ENCODE measurements at regions not wholly inside any gene's neighbourhood (a gene's known extent, or its start where the extent isn't known, plus 50 kb on each side); places are given as distances from the start of the nearest gene placed in this dataset.

DNA sequence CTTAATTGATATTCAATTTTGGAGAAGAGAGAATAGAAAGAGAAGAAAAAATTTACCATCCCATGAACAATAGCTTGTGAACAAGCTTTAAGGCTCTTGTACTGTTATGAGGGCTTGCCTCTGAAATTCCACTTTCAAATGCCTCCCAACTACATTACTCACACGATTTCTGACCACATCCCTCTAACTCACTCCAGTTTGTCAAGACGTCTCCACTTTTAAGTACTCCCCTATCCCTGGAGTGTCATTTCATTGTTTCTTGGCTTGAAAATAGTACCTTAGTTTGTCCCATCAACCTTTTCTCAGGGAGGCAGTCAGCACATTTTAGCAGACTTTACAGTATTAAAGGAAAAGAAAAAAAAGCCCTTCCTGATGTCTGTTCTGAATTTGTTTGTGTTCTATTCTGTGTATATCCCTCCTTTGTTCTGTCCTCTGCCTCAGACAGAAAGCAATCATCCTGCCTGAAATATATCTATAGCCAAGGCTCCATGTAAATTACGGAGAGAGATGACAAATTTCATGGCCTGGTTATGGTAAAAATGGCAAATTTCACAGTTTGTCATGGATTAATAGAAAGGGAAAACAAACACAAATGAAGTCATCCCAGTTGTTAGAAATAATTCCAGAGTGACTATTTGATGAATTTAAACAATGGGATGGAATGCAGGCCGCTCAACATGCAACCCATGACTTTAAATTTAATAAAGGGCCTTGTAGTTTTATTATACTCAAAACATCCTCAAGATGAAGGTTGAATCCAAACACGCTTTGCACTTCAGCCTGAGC is 228.8 kb downstream of the ETAA1 start:
- FAIRE-seq = no peak

DNA sequence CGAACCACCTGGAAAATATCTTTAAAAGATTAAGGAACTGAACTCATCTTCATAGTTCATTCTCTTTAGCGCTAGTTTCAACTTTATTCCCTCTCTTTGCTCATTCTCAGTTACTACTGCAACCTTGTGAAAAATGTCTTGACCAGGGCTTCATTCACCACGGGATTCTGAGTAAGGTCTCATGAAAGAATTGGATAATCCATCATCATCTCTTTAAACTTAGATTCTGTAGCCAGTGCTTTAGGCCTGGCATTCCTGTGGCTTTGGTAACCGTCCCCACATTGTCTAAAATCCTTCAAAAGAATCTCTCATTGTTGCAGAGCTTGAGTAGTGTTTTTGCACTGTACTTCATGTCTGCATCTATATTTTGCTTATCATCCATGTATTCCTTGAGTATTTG is 229.5 kb downstream of the ETAA1 start:
- FAIRE-seq = no peak

DNA sequence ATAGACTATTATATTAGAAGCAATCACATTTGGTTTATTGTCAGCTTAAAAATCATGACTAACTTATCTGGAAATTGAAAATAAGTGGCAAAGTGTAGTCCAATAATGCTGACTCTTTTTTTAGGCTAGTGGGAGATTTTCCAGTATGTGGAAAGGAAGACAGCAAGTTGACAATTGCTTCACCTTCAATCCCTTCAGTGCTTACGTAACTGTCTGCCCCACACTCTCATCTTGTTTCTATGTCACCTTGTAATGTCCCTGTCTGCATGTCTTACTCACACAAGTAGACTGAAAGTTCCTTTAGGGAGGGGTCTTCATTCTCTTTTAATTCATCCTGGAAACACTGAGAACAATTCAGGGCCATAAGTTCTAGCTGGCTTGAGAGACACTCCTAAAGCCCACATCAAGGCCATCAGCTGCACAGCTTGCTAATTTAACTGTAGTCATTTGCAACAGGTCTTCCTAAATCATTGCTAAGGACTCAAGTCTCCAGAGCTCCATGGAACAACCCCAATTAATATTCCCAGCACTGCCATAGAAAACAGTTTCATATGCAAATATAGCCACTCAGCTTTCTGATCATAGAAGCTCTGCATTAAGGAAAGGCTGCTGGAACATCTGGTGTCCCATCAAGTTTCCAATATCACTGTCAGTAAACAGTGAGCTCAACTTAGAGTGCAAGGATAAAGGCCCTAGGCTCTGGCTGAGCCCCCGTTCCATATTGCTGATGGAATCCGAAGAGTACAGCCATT is 230.5 kb downstream of the ETAA1 start:
- no peak for FAIRE-seq

DNA sequence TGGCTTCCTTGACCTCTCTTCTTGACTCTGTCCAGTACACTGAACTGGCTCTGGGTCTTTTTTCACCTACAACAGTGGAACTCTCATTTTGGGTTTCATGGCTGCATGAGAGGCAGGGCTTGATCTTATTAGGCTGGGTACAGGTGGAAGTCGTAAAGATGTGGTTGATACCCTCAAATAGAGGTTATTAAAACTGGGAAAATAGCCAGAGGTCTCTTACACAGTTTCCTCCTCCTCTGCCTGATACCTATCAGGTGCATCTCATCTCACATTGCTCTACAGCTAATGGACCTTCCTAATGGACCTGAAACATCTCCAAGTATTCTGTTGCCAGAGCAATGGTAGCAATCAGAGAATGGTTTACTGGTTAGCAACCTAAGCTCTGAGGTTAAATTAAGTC is 231.8 kb downstream of the ETAA1 start:
- FAIRE-seq = no peak

DNA sequence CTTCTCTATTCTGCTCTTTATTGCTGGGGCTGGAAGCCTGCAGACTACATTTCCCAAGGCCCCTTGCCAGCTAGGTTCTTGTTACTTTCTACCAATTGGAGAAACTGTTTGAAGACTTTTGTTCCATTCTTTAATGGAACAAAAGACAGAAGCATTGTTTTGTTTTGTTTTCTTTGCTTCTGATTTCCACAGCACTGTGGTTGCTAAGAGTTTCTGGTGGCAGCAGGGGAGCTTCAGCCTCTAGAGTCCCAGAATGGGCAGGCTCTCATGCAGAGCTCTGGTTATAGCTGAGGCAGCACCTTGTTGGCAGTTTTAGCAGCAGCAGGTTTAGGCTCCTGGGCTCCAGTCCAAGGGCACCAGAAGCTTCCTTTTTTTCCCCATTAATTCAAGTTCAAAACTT is 234.3 kb downstream of the ETAA1 start:
- FAIRE-seq = no peak

DNA sequence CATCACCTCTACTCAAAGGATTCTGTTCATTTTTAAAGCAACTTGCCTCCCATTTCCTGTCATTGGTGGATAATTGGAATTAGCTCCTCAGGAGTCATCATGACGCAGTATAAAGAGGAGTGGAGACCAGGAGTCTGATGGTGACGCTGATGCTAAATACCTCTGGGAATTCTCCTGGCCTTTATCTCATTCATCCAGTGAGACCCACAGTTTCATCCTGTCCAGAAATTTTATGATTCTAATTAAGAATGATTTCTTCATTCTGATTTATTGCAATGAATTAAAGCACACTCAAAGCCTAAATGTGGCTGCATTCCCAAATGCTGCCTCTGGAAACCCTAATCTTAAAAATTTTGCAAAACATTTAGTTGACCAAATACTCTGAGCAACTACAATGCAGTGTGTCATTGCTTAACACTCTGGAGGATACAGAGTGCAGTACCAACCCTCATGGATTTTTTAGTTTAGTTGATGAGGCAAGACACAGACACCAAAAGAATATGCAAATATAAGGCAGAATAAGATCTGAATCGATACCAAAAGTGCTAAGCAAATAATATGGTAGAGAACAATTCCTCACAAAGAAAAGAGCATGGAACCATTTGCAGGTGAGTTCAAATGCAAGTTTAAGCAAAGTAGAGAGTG is 236.2 kb downstream of the ETAA1 start:
- no peak for FAIRE-seq

DNA sequence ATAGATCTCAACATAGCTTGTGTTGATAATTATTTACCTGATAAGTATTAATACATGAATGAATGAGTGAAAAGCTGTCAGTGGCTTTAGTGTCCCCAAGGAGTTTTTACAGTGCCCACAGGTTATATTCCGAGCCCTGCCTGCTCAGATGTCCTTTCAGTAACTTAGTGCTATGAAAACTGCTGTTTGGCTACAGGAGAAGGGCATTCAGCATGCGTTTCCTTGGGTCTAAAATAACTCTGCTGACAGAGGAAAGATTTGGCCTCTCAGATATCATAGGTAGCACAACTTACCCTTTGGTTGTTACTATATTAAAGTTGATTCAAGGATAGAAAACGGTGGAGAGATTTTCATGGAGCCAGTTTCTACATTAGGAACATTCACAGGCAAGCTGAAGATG is 241.0 kb downstream of the ETAA1 start:
- FAIRE-seq = no peak

DNA sequence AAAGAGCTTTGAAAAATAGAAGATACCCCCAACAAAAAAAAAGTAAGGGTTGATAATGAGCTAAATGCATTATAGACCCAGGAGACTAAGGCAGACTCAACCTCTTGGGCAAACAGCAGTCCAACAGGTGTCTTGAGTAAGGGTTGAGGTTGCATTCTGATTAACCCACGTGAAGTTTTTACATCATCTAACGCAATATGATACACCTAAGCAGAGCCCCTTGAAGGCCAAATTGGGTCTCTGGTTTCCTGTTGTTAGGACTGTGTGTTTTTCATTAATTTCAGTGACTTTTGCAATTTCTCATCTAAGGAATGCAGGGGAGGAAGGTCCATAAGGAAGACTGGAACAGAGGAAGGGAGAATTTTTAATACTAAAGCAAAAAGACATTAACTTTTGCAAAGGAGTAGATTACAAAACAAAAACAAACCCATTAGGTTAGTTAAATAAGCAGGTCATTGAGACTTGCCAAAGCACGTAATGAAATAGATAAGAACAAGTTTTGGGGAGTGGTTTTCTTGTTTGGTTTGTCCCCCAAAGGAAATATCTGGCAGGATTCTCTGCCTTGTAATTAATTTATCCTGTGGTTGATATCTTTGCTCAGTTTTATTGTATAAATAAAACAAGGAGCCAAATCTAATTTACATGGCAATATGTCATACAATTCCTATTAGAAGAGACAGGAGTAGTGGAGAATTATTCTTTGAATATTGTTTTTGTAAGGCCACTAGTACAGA is 244.3 kb downstream of the ETAA1 start:
- no peak for FAIRE-seq

DNA sequence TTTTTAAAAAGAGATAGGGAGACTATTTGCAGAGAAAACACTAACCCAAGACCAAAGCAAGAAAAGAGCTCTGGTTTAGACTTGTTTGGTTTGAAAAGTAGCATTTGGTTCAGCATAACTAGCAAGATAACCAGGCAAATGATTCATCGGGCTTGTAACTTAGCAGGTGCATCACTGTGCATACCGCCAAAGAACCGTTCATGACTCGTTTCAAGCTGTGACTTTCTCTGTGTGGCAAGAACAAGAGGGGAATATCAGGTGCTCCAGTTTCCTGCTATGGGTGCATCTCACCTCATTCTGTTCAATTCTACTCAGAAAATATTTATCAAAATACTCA is 244.9 kb downstream of the ETAA1 start:
- FAIRE-seq = no peak

DNA sequence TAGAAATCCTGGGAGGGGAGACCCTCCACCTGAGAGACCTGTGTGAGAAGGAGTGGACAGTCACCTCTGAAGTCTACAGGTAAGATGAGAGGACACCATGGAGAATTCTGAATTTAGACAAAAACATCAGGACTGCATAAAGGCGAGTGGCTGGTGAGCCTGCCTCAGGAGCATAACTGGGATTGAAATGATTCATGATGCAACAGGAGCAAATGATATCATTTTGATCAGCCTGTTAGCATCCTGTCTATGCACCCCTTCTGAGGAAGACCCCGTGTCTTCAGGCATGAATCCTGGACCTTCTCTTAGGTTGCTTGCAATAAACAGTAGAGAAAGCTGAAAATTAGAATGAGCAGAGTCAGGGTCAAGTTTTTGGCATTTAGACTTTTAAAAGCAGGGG is 245.8 kb downstream of the ETAA1 start:
- FAIRE-seq = no peak

DNA sequence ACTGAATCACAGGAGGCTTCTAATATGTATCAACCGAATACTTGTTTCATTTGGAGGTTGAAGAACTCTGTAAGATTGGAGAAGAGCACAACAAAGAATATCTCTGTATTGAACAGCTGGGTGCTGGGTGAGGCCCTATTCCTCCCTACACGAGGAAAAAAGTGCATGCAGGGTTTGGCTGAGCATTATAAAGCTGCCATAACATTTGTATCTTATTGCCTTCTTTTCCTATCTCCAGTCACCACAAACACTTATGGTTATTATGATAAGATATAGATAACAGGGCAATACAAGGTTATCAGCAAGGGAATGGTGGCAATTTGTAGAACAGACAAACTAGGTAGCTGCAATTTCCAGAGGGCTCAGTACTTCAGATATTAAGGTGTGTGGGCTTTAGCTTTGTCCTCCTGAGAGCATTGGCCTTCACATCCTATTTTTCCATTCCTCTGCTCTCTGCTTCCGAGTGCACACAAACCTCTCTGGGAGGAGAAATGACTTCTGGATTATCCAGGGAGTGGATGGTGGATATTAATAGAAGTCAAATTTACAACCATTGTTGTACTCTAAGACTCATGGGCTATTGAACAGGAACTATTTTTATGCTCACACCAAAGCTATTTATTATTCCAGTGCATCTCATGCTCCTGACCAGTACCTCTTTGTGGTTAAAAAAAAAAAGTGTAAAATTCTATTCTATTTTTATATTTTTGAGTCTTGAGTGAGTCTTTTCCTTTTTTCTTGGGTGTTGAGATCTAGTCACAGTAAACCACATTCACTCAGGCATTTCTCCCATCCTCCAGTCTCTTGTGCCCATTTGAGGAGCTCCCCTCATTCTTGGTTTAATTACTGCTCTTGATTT is 248.4 kb downstream of the ETAA1 start:
- FAIRE-seq = no peak

DNA sequence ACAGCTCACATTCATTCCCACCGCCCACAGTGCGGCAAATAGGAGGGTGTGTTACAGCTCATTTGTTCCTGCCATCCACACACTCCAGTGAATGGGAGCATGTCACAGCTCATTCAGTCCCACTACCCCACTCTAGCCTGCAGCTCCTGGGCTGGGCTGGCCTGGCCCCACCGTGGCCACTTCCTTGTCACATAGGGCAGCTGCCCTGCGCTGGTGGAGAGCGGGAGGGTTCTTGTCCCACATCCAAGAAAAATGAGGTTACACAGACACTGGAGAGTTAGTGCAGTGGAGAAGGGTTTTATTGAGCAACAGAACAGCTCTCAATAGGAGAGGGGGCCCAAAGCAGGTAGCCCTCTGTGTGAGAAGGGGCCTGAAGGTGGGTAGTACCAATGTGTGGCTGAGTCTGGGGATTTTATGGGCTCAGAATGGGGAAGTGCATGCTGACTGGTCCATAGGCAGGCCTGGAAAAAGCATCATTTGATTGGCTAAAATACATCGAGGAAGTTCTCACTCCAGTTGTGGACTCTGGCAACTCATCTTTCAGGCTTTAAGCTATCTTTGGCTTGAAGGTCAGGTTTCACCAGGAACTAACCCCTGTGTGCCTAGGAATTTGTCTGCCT is 249.7 kb downstream of the ETAA1 start:
- no peak for FAIRE-seq

DNA sequence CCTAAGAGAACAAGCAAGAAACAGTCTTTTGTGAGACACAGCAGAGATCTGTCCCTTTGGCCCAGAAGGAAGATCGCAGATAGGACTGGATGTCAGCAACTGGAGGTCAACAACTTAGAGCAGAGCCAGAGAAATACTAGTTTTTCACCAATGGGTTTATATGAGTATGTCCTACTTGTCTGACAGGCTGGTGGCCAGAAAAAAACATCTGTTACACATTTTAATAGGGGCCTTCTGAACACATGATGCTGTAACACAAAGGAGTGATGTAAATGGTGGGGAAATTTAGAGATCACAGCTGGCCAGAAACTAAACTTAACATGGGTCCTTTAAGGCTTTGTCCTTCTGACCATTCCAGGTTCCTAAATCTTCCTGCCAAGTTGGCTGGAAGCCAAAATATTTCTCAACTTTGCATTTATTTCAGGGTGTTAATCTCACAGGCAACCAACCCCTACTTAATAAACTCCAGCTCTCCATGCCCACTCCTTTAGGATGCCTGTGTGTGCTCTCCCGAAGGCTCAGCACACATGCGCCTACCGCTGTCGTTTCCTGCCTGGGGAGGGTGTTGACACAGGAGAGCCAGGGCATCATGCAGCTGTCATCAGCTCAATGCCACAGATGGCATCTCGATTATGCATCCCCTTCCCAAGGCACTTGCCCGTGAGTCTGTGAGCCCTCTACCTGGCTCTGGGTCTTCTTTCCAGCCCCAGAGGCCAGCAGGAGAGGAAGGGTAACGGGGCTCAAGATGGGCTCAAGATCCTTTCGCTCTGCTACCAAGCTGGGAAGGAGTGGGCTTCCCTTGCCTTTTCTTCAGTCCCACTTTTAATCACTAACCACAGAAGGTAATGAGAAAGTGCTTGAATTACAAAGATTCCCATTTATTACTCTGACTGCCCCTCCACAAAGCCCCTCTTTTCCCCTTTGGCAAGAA is 252.5 kb downstream of the ETAA1 start:
- no peak for FAIRE-seq

DNA sequence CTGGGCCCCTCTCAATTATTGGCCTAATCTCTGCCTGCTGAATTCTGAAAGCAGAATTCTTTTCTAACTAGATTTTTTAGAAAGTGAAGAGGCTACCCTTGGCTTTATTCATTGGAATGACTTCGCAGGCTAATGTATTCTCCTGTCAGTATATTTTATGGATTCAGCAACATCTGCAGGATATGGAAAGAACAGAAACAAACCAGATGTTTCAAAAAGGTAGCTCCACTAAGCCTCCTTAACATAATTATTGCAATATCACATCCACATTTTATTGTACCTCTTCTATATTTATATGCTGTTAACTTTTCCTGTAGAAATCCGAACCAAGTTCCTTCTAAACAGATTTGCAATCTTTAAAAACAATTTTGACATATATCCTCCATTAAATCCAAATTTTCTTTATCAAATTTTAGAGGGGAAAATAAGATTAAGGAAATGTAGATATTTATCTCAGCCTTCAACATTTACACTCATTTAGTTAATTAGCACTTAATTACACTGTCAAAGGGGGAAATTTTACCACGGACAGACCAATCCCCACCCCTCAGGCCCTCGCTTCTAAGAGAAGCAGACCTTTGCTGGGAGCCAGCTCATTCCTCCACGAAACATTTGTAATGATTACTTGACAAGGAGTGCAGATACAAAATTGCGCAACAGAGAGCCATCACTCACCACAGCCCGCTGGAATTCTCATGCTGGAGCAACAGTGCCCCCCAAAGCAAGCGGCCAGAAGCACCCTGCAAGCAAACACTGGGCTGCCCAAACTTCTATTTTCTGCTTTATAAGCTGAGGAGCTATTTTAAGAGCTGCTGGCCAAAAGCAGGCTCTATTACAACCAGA is 253.4 kb downstream of the ETAA1 start:
- FAIRE-seq = no peak

DNA sequence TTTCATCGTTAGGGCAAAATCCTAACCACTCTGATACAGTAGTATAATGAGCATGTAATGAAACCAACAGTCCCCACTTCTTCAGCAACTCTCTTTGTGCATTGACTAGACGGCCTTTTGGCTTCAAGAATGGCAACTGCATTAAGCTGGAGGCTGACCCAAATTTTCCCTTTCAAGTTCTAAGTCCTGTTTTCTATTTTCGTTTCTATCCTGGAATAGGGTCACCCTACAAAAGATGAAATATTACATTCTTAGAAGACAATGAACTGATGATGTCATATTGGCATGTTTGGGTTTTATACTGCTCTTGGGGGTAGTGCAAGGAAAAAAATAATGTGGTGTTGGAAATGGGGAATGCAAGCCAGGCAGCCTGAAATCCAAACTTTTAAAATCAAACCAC is 254.4 kb downstream of the ETAA1 start:
- FAIRE-seq = no peak

DNA sequence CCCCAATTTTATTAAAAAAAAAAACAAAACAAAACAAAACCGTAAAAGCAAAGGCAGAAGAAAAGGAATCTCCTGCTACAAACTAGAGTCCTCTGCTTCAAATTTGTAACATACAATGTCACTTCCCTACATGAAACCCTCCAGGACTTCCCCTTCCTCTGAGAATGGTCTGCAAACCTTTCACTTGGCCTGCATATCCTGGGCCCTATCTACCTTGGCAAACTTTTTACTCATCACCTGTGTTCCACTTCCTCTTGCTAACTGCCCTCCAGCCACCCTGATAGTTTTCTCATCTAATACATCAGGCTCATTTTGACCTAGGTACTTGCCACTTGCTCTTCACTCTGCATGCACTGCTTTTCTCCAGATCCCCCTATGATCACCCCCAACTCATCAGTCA is 255.5 kb downstream of the ETAA1 start:
- FAIRE-seq = no peak

DNA sequence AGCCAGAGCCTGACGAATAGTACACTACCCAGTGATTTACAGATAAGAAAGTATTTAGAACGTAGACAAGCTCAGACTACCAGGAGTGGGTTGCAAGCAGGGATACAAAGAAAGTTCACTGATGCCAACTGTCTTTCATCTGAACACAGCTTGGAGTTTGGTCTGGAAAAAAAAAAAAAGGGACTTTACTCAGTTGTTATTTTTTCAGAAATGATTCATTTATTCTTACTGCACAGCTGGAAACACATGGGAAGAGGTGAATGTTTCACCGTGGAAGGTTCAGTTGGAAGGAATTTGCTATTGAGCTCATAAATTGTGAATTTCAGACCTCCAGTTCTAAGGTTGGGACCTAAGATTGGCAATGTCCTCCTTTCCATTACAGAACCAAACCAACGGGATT is 259.7 kb downstream of the ETAA1 start:
- no peak for FAIRE-seq

DNA sequence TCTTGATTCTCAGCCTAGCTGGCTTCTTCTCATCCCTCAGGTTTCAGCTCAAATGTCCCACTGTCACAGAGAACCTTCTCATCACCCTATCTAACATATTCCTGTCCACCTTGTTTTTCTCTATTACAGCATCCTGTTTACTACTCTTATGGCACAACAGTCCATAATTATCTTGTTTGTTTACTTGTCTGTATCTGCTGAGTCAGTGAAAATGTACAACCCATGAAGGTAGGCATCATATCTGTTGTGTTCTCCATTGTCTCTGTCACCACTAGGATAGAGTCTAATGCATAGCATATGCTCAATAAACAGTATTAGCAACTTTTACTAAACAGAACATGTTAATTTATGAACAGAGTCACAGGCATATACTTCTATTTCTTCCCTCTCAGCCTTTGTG is 261.7 kb downstream of the ETAA1 start:
- FAIRE-seq = no peak

DNA sequence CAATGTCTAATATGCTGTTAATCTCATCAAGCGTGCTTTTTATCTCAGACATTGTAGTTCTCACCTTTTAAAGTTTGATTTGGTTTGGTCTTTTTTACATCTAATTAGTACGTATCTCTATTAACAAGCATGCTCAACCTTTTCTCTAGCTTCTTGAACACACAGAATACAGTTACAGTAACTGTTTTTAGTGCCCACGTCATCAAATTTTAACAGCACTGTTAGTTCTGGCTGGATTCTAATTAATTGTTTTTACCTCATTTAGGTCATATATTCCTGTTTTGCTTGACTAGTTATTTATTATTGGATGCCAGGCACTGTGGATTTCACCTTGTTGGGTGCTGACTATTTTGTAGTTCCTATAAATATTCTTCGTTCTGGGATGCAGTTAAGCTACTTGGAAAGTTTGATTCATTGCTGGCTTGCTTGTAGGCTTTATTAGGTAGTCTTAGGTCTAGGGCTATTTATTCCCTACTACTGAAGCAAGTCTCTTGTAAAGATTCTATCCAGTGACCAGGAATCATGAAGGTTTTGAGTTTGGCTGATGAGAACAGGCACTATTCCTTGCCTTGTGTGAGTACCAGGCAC is 263.0 kb downstream of the ETAA1 start:
- no peak for FAIRE-seq

DNA sequence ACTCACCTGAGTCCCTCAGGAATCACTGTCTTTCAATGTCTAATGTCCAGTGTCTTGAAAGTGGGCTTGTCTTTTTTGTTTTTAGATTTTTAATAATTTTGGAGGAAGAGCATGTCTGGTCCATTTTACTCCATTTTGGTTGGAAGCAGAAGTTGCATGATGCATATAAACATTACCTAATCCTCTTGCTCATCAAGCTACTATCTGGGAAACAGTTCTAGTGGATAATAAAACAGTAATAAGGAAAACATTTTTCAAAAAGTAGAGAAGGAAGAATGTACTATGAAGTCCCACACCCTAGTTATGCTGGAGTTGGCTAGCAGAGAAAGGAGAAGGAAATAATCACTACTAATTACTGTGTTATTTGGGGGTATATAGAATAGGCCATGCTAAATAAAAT is 263.7 kb downstream of the ETAA1 start:
- no peak for FAIRE-seq
